Adrenal gland (tissue), 9 donors: ENCODE measurements at regions not wholly inside any gene's neighbourhood (a gene's known extent, or its start where the extent isn't known, plus 50 kb on each side); places are given as distances from the start of the nearest gene placed in this dataset.
"Not testable (repeated sequence)": the region's sequence is repeated elsewhere in the genome, so short reads cannot be mapped to it uniquely, and the experiment has no call there.

Experiments
- DNase-seq, 7 donors: peaks; one replicate each; pipeline ENCODE4 v3.0.0-alpha.2; 2019 to 2020
- H3K27ac ChIP-seq, 5 donors: fragments of 200-600 bp; sonication (generic) in 4 of 5; 1 replicate in 3 of 5; 2 replicates in 2 of 5; pipeline versions ENCODE4 v1.5.1 to v1.8.0; 2016 to 2020; ENCODE audit warnings: mild to moderate bottlenecking in 1 of 5
- H3K27me3 ChIP-seq: fragments of 200-600 bp; 2 replicates; pipeline ENCODE4 v1.8.0; 2021
- H3K36me3 ChIP-seq, 2 donors: fragments of 200-600 bp; replicated peaks in 1 of 2; 1 replicate in 1 of 2; 2 replicates in 1 of 2; pipeline versions ENCODE4 v1.5.1 to v1.8.0; 2018 to 2022
- H3K4me1 ChIP-seq, 2 donors: fragments of 200-600 bp; replicated peaks in 1 of 2; 1 replicate in 1 of 2; 2 replicates in 1 of 2; pipeline versions ENCODE4 v1.5.1 to v1.8.0; 2018 to 2021
- H3K4me3 ChIP-seq, 4 donors: fragments of 200-600 bp; sonication (generic) in 3 of 4; one replicate each; pipeline ENCODE4 v1.5.1; 2016 to 2018
- H3K9me3 ChIP-seq, 3 donors: fragments of 200-600 bp; sonication (generic) in 1 of 3; replicated peaks in 1 of 3; 1 replicate in 2 of 3; 2 replicates in 1 of 3; pipeline versions ENCODE4 v1.5.1 to v1.8.0; 2016 to 2021
- CTCF ChIP-seq, 6 experiments: fragments of 450-650 bp in 4 of 6; fragments of 200-600 bp in 2 of 6; sonication (generic) in 1 of 6; IDR thresholded peaks; 1 replicate in 5 of 6; 2 replicates in 1 of 6; pipeline versions ENCODE4 v1.5.1 to v1.8.0; 2016 to 2021; ENCODE audit warnings: antibody characterized with exemption in 6 of 6, mild to moderate bottlenecking in 2 of 6, moderate library complexity in 1 of 6
- POLR2A ChIP-seq, 2 donors: fragments of 450-650 bp; IDR thresholded peaks; one replicate each; pipeline ENCODE4 v1.6.1; 2017; ENCODE audit warnings: antibody characterized with exemption in 2 of 2, mild to moderate bottlenecking in 2 of 2, moderate library complexity in 1 of 2
- WGBS, 4 donors: extraction: QIAGEN DNeasy Blood & Tissue Kit in 2 of 4; methylation state at CpG; one replicate each; pipeline versions ENCODE4 v1.1.5 to v1.1.7; 2013 to 2017; 5-methylcytosine and 5-hydroxymethylcytosine counted together
- intact Hi-C, 2 donors: fragments of 100-400 bp; cut with DNase I; formaldehyde crosslinking; loops; one replicate each; pipeline versions ENCODE4 v1.14.1 to v1.15.0; 2022 to 2023
- donor health status: healthy with polysubstance abuse.
- donor health status: Bipolar disorder and iron deficiency.
- donor health status: DM: yes; HTN: yes; CAD: no.
- donor health status: DM: no; HTN: no; CAD: no.
- donor health status: DM: no; HTN: no; CAD: no.

- Histone ChIP-seq H3K27me3 (no peaks in the 10 kb centered on the region), H3K4me1 (no peaks in the 10 kb centered on the region), H3K36me3 (no peaks in the 10 kb centered on the region), H3K4me3 (no peak overlapping the region), H3K27ac (no peak overlapping the region), H3K9me3 (no peaks in the 10 kb centered on the region)
- WGBS, 4 donors, result 68 to 78% (median 76%) methylated on average over 8 to 10 of the region's 10 CpGs
- TF ChIP-seq POLR2A (IDR thresholded peaks at IDR 0.05), result no peak
- intact Hi-C loops, result no loop called here
- no peak for DNase-seq
Measured at GRCh38 chr5:2353871-2354440, 397.5 kb downstream of the IRX2 start.

- DNase-seq, result no peak
- TF ChIP-seq POLR2A (IDR thresholded peaks at IDR 0.05) (no peak), CTCF (IDR thresholded peaks at IDR 0.05) (no peak)
- H3K27me3 ChIP-seq, result no peaks in the 10 kb centered on the region
- H3K27ac ChIP-seq, result no peak overlapping the region
- H3K4me3 ChIP-seq, result no peak overlapping the region
- H3K36me3 ChIP-seq, result no peaks in the 10 kb centered on the region
- intact Hi-C loops, result no loop called here
- H3K9me3 ChIP-seq, result no peaks in the 10 kb centered on the region
- WGBS, 4 donors, result 69 to 100% (median 83%) methylated on average over 1 to 5 of the region's 5 CpGs
- H3K4me1 ChIP-seq, result no peaks in the 10 kb centered on the region
Measured at GRCh38 chr5:2353211-2353610, 398.3 kb downstream of the IRX2 start.

GRCh38 chr5:2352101-2352861, 399.2 kb downstream of the IRX2 start:
- Histone ChIP-seq H3K4me1 (no peaks in the 10 kb centered on the region), H3K9me3 (no peaks in the 10 kb centered on the region), H3K4me3 (no peak overlapping the region), H3K27ac (no peak overlapping the region), H3K27me3 (no peaks in the 10 kb centered on the region), H3K36me3 (no peaks in the 10 kb centered on the region)
- DNase-seq, result no peak
- intact Hi-C loops, result no loop called here
- WGBS, 4 donors, result 82 to 90% (median 86%) methylated on average over 12 of the region's 12 CpGs
- TF ChIP-seq CTCF (IDR thresholded peaks at IDR 0.05) (no peak), POLR2A (IDR thresholded peaks at IDR 0.05) (no peak)

GRCh38 chr5:2349768-2350167, 401.7 kb downstream of the IRX2 start:
- H3K4me3 ChIP-seq, H3K9me3 ChIP-seq, intact Hi-C loops, H3K27ac ChIP-seq, H3K36me3 ChIP-seq, DNase-seq, H3K4me1 ChIP-seq, H3K27me3 ChIP-seq: not testable (repeated sequence)
- WGBS, 4 donors, result 91 to 95% (median 94%) methylated on average over 1 of the region's 1 CpG

GRCh38 chr5:2338686-2339085, 412.8 kb downstream of the IRX2 start:
- intact Hi-C loops, result no loop called here
- Histone ChIP-seq H3K4me3 (no peak overlapping the region), H3K27me3 (no peaks in the 10 kb centered on the region), H3K36me3 (no peaks in the 10 kb centered on the region), H3K4me1 (no peaks in the 10 kb centered on the region), H3K27ac (no peak overlapping the region), H3K9me3 (no peaks in the 10 kb centered on the region)
- DNase-seq, result no peak
- TF ChIP-seq POLR2A (IDR thresholded peaks at IDR 0.05), result no peak
- no peak for TF ChIP-seq CTCF (IDR thresholded peaks at IDR 0.05)
- 77 to 83% (median 81%) methylated on average over 18 to 20 of the region's 20 CpGs for WGBS, 4 donors
